ENCODE measurements at regions not wholly inside any gene's neighbourhood (a gene's known extent, or its start where the extent isn't known, plus 50 kb on each side); places are given as distances from the start of the nearest gene placed in this dataset.

GRCh38 chr15:81783076-81783475 is 262.7 kb downstream of the MEX3B start:
- Histone ChIP-seq H3K9me3 (replicated peaks; ENCODE audit: insufficient read depth, low read length) (no peaks in the 10 kb centered on the region), H3K79me2 (ENCODE audit: low read length) (no peaks in the 10 kb centered on the region), H3K9ac (ENCODE audit: low read length) (no peak overlapping the region), H3K36me3 (replicated peaks; ENCODE audit: insufficient read depth, low read length) (no peaks in the 10 kb centered on the region), H3K27ac (ENCODE audit: low read length) (no peak overlapping the region), H3F3A (ENCODE audit: insufficient read depth, low read length) (no peaks in the 10 kb centered on the region), H3K4me1 (ENCODE audit: low read length) (no peaks in the 10 kb centered on the region), H3K27me3 (replicated peaks; ENCODE audit: insufficient read depth, low read length) (no peaks in the 10 kb centered on the region), H3K9me2 (replicated peaks; ENCODE audit: insufficient read depth, low read length) (no peaks in the 10 kb centered on the region), H4K20me1 (ENCODE audit: insufficient read depth, low read length) (no peaks in the 10 kb centered on the region), H3K4me3 (ENCODE audit: low read length) (no peak overlapping the region), H2AFZ (ENCODE audit: low read length) (no peak overlapping the region), H3K4me2 (ENCODE audit: low read depth, low read length) (no peak overlapping the region)
- no peak for DNase-seq
- TF ChIP-seq CTCF (IDR thresholded peaks at IDR 0.05; ENCODE audit: low read length) (no peak), EZH2phosphoT487 (IDR thresholded peaks at IDR 0.05; ENCODE audit: low read length) (no peak), EZH2 (optimal IDR thresholded peaks at IDR 0.05; ENCODE audit: low read depth, low read length) (no peak)

GRCh38 chr15:81781395-81781794 is 264.4 kb downstream of the MEX3B start:
- no peaks in the 10 kb centered on the region for H3F3A ChIP-seq (ENCODE audit: insufficient read depth, low read length)
- H4K20me1 ChIP-seq (ENCODE audit: insufficient read depth, low read length): no peaks in the 10 kb centered on the region
- no peak overlapping the region for H3K9ac ChIP-seq (ENCODE audit: low read length)
- no peak overlapping the region for H2AFZ ChIP-seq (ENCODE audit: low read length)
- no peaks in the 10 kb centered on the region for H3K27me3 ChIP-seq (replicated peaks; ENCODE audit: insufficient read depth, low read length)
- H3K9me2 ChIP-seq (replicated peaks; ENCODE audit: insufficient read depth, low read length): no peaks in the 10 kb centered on the region
- H3K79me2 ChIP-seq (ENCODE audit: low read length): no peaks in the 10 kb centered on the region
- no peaks in the 10 kb centered on the region for H3K9me3 ChIP-seq (replicated peaks; ENCODE audit: insufficient read depth, low read length)
- H3K4me1 ChIP-seq (ENCODE audit: low read length): no peaks in the 10 kb centered on the region
- no peak for TF ChIP-seq EZH2 (optimal IDR thresholded peaks at IDR 0.05; ENCODE audit: low read depth, low read length)
- TF ChIP-seq EZH2phosphoT487 (IDR thresholded peaks at IDR 0.05; ENCODE audit: low read length): no peak
- no peak for TF ChIP-seq CTCF (IDR thresholded peaks at IDR 0.05; ENCODE audit: low read length)
- H3K27ac ChIP-seq (ENCODE audit: low read length): no peak overlapping the region
- no peaks in the 10 kb centered on the region for H3K36me3 ChIP-seq (replicated peaks; ENCODE audit: insufficient read depth, low read length)
- DNase-seq: no peak
- H3K4me3 ChIP-seq (ENCODE audit: low read length): no peak overlapping the region
- H3K4me2 ChIP-seq (ENCODE audit: low read depth, low read length): no peak overlapping the region

GRCh38 chr15:81780966-81781365 is 264.9 kb downstream of the MEX3B start:
- H3K4me3 ChIP-seq (ENCODE audit: low read length): no peak overlapping the region
- no peaks in the 10 kb centered on the region for H3F3A ChIP-seq (ENCODE audit: insufficient read depth, low read length)
- DNase-seq: no peak
- no peaks in the 10 kb centered on the region for H3K36me3 ChIP-seq (replicated peaks; ENCODE audit: insufficient read depth, low read length)
- no peak overlapping the region for H3K9ac ChIP-seq (ENCODE audit: low read length)
- no peak for TF ChIP-seq EZH2 (optimal IDR thresholded peaks at IDR 0.05; ENCODE audit: low read depth, low read length)
- TF ChIP-seq EZH2phosphoT487 (IDR thresholded peaks at IDR 0.05; ENCODE audit: low read length): no peak
- TF ChIP-seq CTCF (IDR thresholded peaks at IDR 0.05; ENCODE audit: low read length): no peak
- H3K27me3 ChIP-seq (replicated peaks; ENCODE audit: insufficient read depth, low read length): no peaks in the 10 kb centered on the region
- H3K4me2 ChIP-seq (ENCODE audit: low read depth, low read length): no peak overlapping the region
- no peak overlapping the region for H3K27ac ChIP-seq (ENCODE audit: low read length)
- no peaks in the 10 kb centered on the region for H4K20me1 ChIP-seq (ENCODE audit: insufficient read depth, low read length)
- no peaks in the 10 kb centered on the region for H3K9me3 ChIP-seq (replicated peaks; ENCODE audit: insufficient read depth, low read length)
- no peak overlapping the region for H2AFZ ChIP-seq (ENCODE audit: low read length)
- H3K4me1 ChIP-seq (ENCODE audit: low read length): no peaks in the 10 kb centered on the region
- H3K9me2 ChIP-seq (replicated peaks; ENCODE audit: insufficient read depth, low read length): no peaks in the 10 kb centered on the region
- H3K79me2 ChIP-seq (ENCODE audit: low read length): no peaks in the 10 kb centered on the region

All from MM.1S (cell line).